PC-3 (cell line): ENCODE measurements at regions not wholly inside any gene's neighbourhood (a gene's known extent, or its start where the extent isn't known, plus 50 kb on each side); places are given as distances from the start of the nearest gene placed in this dataset.

Source experiments
- CTCF ChIP-seq: fragments of 300-600 bp; sonication (generic); conservative IDR thresholded peaks from 2 replicates; pipeline ENCODE4 v1.5.1; 2017; ENCODE audit warnings: antibody characterized with exemption, low read depth, mild to moderate bottlenecking, low read length
- EZH2phosphoT487 ChIP-seq: fragments of 300-600 bp; sonication (generic); IDR thresholded peaks from 2 replicates; pipeline ENCODE4 v1.6.1; 2018; ENCODE audit warnings: mild to moderate bottlenecking, antibody characterized with exemption, low read length, borderline replicate concordance

GRCh38 chr5:68424799-68425537 lies 209.4 kb downstream of the PIK3R1 start:
- no peak for TF ChIP-seq EZH2phosphoT487
- TF ChIP-seq CTCF, result no peak
